HepG2 (cell line): ENCODE measurements at regions not wholly inside any gene's neighbourhood (a gene's known extent, or its start where the extent isn't known, plus 50 kb on each side); places are given as distances from the start of the nearest gene placed in this dataset.

Experiments
- MAX ChIP-seq: IDR thresholded peaks from 2 replicates; pipeline ENCODE4 v1.6.1; 2012; ENCODE audit warnings: inconsistent platforms
- MBD4 ChIP-seq: IDR thresholded peaks from 2 replicates; pipeline ENCODE4 v1.6.1; 2012; ENCODE audit warnings: low read length, inconsistent platforms, borderline replicate concordance
- TBP ChIP-seq: sonication (generic); formaldehyde crosslinking; IDR thresholded peaks from 2 replicates; pipeline ENCODE4 v1.5.0; 2020; ENCODE audit warnings: missing genetic modification reagents
- ZSCAN30 ChIP-seq: sonication (generic); formaldehyde crosslinking; IDR thresholded peaks from 2 replicates; pipeline ENCODE4 v1.5.0; 2020; ENCODE audit warnings: mild to moderate bottlenecking, missing genetic modification reagents

DNA sequence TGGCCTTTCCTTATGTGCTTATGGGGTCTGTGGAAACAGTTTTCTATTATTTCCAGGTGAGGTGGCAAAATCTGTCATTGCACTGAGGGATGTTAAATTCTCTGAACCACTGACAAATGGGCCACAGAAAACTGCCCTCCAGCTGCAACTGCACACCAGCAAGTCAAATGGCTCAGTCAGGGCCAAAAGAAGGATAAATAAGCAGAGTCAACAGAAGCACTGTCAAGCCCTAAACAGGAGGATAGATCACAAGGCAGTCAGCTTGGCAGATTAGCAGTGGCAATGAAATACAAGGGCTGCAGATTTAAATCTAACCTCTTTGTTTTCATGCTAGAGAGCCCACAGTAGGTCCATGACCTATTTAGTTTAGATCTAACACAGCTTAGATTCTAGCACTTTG, 435.6 kb downstream of the ETS1 start:
- TF ChIP-seq MAX (no peak), ZSCAN30 (CRISPR knock-in tag) (no peak), MBD4 (no peak), TBP (no peak)
